Lung (tissue), 11 donors: ENCODE measurements at regions not wholly inside any gene's neighbourhood (a gene's known extent, or its start where the extent isn't known, plus 50 kb on each side); places are given as distances from the start of the nearest gene placed in this dataset.

Source experiments
- ATAC-seq: fragments of 200-7000 bp; cut with Tn5 transposase; one replicate; pipeline ENCODE4 v1.9.1; 2020; ENCODE audit warnings: moderate number of reproducible peaks; ENCODE audit not compliant: insufficient read depth, low FRiP score
- DNase-seq, 3 donors: peaks; one replicate each; pipeline ENCODE4 v3.0.0-alpha.2; 2013 to 2017
- H3K27ac ChIP-seq, 2 donors: one replicate each; pipeline ENCODE4 v1.5.1; 2013; ENCODE audit warnings: mild to moderate bottlenecking in 2 of 2, moderate library complexity in 2 of 2, control low read depth in 1 of 2, inconsistent platforms in 1 of 2, low read depth in 1 of 2, low read length in 1 of 2
- H3K27me3 ChIP-seq, 3 donors: one replicate each; pipeline ENCODE4 v1.5.1; 2013; ENCODE audit warnings: low read length in 2 of 3; ENCODE audit not compliant: control insufficient read depth in 3 of 3, insufficient read depth in 3 of 3
- H3K36me3 ChIP-seq, 4 donors: one replicate each; pipeline ENCODE4 v1.5.1; 2013; ENCODE audit warnings: low read length in 4 of 4, mild to moderate bottlenecking in 1 of 4, moderate library complexity in 1 of 4; ENCODE audit not compliant: control insufficient read depth in 4 of 4, insufficient read depth in 4 of 4
- H3K4me1 ChIP-seq, 5 donors: one replicate each; pipeline ENCODE4 v1.5.1; 2013; ENCODE audit warnings: low read length in 5 of 5, mild to moderate bottlenecking in 2 of 5, moderate library complexity in 1 of 5; ENCODE audit not compliant: control insufficient read depth in 5 of 5, insufficient read depth in 5 of 5
- H3K4me3 ChIP-seq: one replicate; pipeline ENCODE4 v1.5.1; 2013; ENCODE audit warnings: mild to moderate bottlenecking, control low read depth, moderate library complexity
- H3K9ac ChIP-seq, 2 donors: one replicate each; pipeline ENCODE4 v1.5.1; 2013; ENCODE audit warnings: low read length in 2 of 2, control low read depth in 1 of 2; ENCODE audit not compliant: insufficient read depth in 1 of 2
- H3K9me3 ChIP-seq, 4 donors: one replicate each; pipeline ENCODE4 v1.5.1; 2013; ENCODE audit warnings: low read length in 3 of 4, mild to moderate bottlenecking in 1 of 4, moderate library complexity in 1 of 4; ENCODE audit not compliant: control insufficient read depth in 4 of 4, insufficient read depth in 3 of 4
- CTCF ChIP-seq: IDR thresholded peaks from 2 replicates; pipeline ENCODE4 v1.5.1; 2012; ENCODE audit warnings: mild to moderate bottlenecking; ENCODE audit errors: control extremely low read depth, extremely low read depth
- WGBS, 2 donors: extraction: QIAGEN DNeasy Blood & Tissue Kit; methylation state at CpG; one replicate each; pipeline ENCODE4 v1.1.7; 2013; 5-methylcytosine and 5-hydroxymethylcytosine counted together
- donor health status: control.
- donor health status: control.
- donor health status: Bipolar disorder and iron deficiency.
- donor health status: healthy.
- donor health status: DM: yes; HTN: yes; CAD: no.

GRCh38 chr6:148242180-148242579 is 100.5 kb upstream of the SASH1 start:
- Histone ChIP-seq H3K27ac (no peak overlapping the region), H3K36me3 (no peaks in the 10 kb centered on the region), H3K4me1 (peaks cover 0 to 32% (median 16%) of the 10 kb centered on the region in 5 donors), H3K9me3 (no peaks in the 10 kb centered on the region), H3K4me3 (no peak overlapping the region), H3K9ac (no peak overlapping the region), H3K27me3 (no peaks in the 10 kb centered on the region)
- 74 to 92% methylated on average over 4 of the region's 4 CpGs for WGBS, 2 donors
- DNase-seq (peak in 2 of 3 donors; percentile 50 to 61), ATAC-seq (no peak)
- no peak for TF ChIP-seq CTCF

GRCh38 chr6:148244217-148244935 is 98.3 kb upstream of the SASH1 start:
- DNase-seq (peak; percentile 53 to 57 (median 56)), ATAC-seq (no peak)
- no peaks in the 10 kb centered on the region for H3K36me3 ChIP-seq
- no peaks in the 10 kb centered on the region for H3K27me3 ChIP-seq
- peaks cover 0 to 37% (median 16%) of the 10 kb centered on the region in 5 donors for H3K4me1 ChIP-seq
- H3K9me3 ChIP-seq: no peaks in the 10 kb centered on the region
- 80 to 84% methylated on average over 10 of the region's 10 CpGs for WGBS, 2 donors
- peak overlapping the region; percentile 1 to 3 for H3K27ac ChIP-seq
- H3K4me3 ChIP-seq: no peak overlapping the region
- no peak overlapping the region for H3K9ac ChIP-seq
- TF ChIP-seq CTCF: no peak

- Histone ChIP-seq H3K9ac (no peak overlapping the region), H3K4me1 (peaks cover 0 to 20% (median 11%) of the 10 kb centered on the region in 5 donors), H3K9me3 (no peaks in the 10 kb centered on the region), H3K4me3 (no peak overlapping the region), H3K27me3 (no peaks in the 10 kb centered on the region), H3K36me3 (no peaks in the 10 kb centered on the region), H3K27ac (no peak overlapping the region)
- no peak for TF ChIP-seq CTCF
- no peak for DNase-seq
- ATAC-seq: no peak
- 84 to 95% methylated on average over 6 of the region's 6 CpGs for WGBS, 2 donors
These were observed 95.1 kb upstream of the SASH1 start for GRCh38 chr6:148247386-148248063.
